Brain microvascular endothelial cell (primary cell): ENCODE measurements at regions not wholly inside any gene's neighbourhood (a gene's known extent, or its start where the extent isn't known, plus 50 kb on each side); places are given as distances from the start of the nearest gene placed in this dataset.
A peak's percentile ranks its signal among the peaks of the same experiment; 100 is the strongest.

Source experiments
- DNase-seq: peaks from one replicate; pipeline ENCODE4 v3.0.0-alpha.2; 2020
- H3K27ac ChIP-seq: fragments of 250-450 bp; sonication (Bioruptor Pico); 2 replicates; pipeline ENCODE4 v1.5.1; 2020; ENCODE audit warnings: mild to moderate bottlenecking, moderate library complexity
- H3K27me3 ChIP-seq: fragments of 250-450 bp; sonication (Bioruptor Pico); replicated peaks from 2 replicates; pipeline ENCODE4 v1.5.1; 2020; ENCODE audit warnings: mild to moderate bottlenecking
- H3K36me3 ChIP-seq: fragments of 250-450 bp; sonication (Bioruptor Pico); replicated peaks from 2 replicates; pipeline ENCODE4 v1.5.1; 2020; ENCODE audit warnings: mild to moderate bottlenecking
- H3K4me3 ChIP-seq: 2 replicates; pipeline ENCODE4 v1.5.1; 2011; ENCODE audit warnings: low read depth, mild to moderate bottlenecking, control low read depth, low read length, moderate library complexity
- in situ Hi-C: cut with HindIII; loops from 2 replicates; pipeline ENCODE4 v1.10.0; 2017; ENCODE audit warnings: low sequenced_read_pairs, low pct_ligation_motif_present
- TF ChIP-seq, protein P1 (sequence below): IDR thresholded peaks from 2 replicates; pipeline ENCODE4 v1.5.1; 2011; ENCODE audit warnings: low read depth, mild to moderate bottlenecking, moderate library complexity, low read length, control low read depth, inconsistent platforms; ENCODE audit errors: missing control alignments

DNA sequence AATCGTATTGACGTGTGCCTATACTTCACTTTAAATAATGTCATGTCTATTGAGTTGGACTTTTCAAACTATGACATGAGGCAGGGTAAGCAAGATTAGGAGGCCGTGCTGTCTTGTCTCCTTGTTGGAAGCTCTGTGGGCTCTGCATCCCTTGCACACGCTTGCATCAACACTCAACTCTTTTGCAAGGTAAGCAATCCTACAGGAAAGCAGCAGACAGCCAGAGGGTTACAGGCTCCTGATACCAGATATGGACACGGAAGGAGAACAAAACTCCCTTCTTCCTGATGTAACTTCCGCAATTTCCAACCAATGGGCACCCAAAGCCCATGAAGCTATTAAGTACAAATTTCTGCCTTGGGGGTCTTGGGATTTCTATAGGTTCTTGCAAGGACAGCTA is 1520.7 kb upstream of the B3GALT2 start:
- Histone ChIP-seq H3K4me3 (no peak overlapping the region), H3K27ac (no peak overlapping the region), H3K36me3 (no peaks in the 10 kb centered on the region), H3K27me3 (no peaks in the 10 kb centered on the region)
- in situ Hi-C loops = no loop called here
- TF ChIP-seq, protein P1, sequence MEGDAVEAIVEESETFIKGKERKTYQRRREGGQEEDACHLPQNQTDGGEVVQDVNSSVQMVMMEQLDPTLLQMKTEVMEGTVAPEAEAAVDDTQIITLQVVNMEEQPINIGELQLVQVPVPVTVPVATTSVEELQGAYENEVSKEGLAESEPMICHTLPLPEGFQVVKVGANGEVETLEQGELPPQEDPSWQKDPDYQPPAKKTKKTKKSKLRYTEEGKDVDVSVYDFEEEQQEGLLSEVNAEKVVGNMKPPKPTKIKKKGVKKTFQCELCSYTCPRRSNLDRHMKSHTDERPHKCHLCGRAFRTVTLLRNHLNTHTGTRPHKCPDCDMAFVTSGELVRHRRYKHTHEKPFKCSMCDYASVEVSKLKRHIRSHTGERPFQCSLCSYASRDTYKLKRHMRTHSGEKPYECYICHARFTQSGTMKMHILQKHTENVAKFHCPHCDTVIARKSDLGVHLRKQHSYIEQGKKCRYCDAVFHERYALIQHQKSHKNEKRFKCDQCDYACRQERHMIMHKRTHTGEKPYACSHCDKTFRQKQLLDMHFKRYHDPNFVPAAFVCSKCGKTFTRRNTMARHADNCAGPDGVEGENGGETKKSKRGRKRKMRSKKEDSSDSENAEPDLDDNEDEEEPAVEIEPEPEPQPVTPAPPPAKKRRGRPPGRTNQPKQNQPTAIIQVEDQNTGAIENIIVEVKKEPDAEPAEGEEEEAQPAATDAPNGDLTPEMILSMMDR = no peak
- no peak for DNase-seq

DNA sequence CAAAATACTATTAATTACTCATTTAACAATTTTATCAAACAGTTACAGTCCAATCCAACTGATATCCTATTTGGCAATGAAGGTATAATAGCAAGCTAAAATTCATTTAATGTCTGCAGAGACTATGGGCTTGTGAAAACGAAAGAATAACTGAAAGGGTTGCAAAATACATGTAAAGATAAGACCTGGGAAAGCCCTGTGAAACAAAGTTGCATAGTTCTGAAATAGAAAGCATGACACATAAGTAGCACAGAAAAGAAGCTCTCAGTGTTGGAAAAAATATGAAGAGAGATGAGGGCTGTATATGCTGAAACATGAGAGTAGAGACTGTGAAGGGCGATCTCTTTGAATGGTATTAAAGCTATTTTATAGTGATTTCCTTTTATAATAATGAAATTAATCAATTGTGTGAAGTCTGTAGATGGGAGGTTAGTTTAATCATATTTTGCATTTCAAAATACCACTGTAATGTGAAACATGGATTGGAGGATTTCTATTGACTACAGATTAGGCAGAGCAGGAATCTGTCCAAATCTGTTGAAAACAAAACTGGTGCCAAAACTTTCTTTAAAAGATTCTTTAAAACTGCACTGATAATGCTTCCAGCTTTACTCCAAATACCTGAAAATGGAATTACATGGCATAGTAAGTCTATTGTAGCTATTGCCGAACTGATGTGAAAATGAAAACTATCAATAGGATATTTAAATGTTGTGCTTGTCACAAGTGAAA is 1518.9 kb upstream of the B3GALT2 start:
- TF ChIP-seq, protein P1 = no peak
- in situ Hi-C loops = no loop called here
- Histone ChIP-seq H3K27me3 (no peaks in the 10 kb centered on the region), H3K4me3 (no peak overlapping the region), H3K27ac (no peak overlapping the region), H3K36me3 (no peaks in the 10 kb centered on the region)
- DNase-seq = peak; percentile 22

- H3K36me3 ChIP-seq = no peaks in the 10 kb centered on the region
- TF ChIP-seq, protein P1 = no peak
- H3K4me3 ChIP-seq = no peak overlapping the region
- in situ Hi-C loops = no loop called here
- no peaks in the 10 kb centered on the region for H3K27me3 ChIP-seq
- DNase-seq = no peak
- no peak overlapping the region for H3K27ac ChIP-seq
Measured at GRCh38 chr1:194698908-194699318, 1512.5 kb upstream of the B3GALT2 start.

DNA sequence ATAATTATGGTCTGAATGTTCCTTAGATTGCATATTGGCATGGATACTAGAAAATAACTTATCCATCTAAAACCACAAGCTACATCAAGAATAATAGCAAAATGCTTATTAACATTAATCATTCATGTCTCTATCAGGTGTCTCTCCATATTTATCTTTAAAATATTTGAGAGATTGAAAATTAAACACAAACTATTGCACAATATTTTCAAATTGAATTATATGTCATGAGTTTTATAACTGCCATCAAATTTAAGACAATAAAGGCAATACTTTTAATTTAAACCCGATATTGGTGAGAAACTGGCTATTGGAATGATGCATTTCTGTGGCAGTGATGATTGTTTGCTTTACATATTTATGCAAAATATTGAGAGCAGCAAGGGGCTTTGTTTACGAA is 1506.8 kb upstream of the B3GALT2 start:
- TF ChIP-seq, protein P1 = no peak
- H3K27me3 ChIP-seq = no peaks in the 10 kb centered on the region
- H3K36me3 ChIP-seq = no peaks in the 10 kb centered on the region
- no peak for DNase-seq
- no peak overlapping the region for H3K27ac ChIP-seq
- no peak overlapping the region for H3K4me3 ChIP-seq
- in situ Hi-C loops = no loop called here

GRCh38 chr1:194684636-194685035 is 1498.2 kb upstream of the B3GALT2 start:
- no peak for DNase-seq
- H3K27ac ChIP-seq = no peak overlapping the region
- H3K4me3 ChIP-seq = no peak overlapping the region
- no peaks in the 10 kb centered on the region for H3K36me3 ChIP-seq
- no peaks in the 10 kb centered on the region for H3K27me3 ChIP-seq
- TF ChIP-seq, protein P1 = no peak
- in situ Hi-C loops = no loop called here

- Histone ChIP-seq H3K36me3 (no peaks in the 10 kb centered on the region), H3K4me3 (no peak overlapping the region), H3K27me3 (no peaks in the 10 kb centered on the region), H3K27ac (no peak overlapping the region)
- in situ Hi-C loops = no loop called here
- peak; percentile 40 for DNase-seq
- TF ChIP-seq, protein P1 = no peak
Measured at GRCh38 chr1:194658090-194658439, 1471.7 kb upstream of the B3GALT2 start.
